ENCODE measurements at regions not wholly inside any gene's neighbourhood (a gene's known extent, or its start where the extent isn't known, plus 50 kb on each side); places are given as distances from the start of the nearest gene placed in this dataset.

DNA sequence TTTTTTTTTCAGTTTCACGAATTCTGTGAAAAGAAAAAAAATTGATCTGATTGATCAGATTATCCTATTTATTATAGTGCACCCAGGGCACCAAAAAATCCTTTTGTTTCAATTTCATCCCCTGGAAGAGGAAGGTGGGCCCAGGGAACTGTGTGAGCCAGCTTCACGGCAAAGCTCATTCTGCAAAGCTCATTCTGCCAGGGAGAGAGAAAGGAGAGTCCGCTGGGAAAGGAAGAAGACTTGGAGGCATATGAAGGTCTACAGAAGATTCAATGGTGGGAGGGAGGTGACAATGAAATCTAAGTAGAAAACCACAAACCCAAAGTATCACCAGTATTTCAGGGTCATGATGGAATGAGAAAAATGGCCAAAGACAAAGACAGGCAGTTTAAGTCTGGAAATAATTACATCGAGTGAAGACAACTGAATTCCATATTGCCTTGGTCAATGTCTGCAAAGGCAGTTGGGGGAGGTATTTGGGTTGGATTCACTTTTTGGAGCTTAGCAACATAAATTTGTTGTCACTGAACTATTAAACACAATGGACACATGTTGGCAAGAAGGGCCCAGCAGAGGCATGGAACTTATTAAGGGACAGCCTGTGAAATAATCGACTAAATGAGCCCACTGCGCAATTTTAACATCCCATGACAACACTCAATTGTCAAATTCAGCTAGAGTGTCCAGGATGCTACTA lies 587.8 kb upstream of the MKI67 start:
- DNase-seq (ENCODE audit: low spot score): no peak

GRCh38 chr10:128714644-128715415 lies 588.6 kb upstream of the MKI67 start:
- DNase-seq (ENCODE audit: low spot score): no peak

DNA sequence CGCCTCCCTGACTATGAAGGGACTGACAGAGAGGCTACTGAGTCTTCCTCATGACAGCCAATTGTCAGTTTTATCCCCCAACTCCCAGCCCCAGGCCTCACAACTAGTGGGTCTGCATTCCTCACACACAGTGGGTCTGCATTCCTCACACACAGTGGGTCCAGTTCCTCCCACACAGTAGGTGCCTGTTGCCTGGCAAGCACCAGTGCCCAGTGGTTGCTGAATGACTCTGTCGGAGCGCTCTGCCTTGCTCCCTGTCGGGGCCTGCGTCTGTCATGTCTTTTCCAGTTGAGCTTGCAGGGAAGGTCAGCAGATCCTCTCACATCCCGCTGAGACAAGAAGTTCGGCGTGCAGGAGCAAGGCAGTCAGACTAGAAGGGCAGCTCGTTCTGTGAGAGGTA lies 590.0 kb upstream of the MKI67 start:
- no peak for DNase-seq (ENCODE audit: low spot score)

GRCh38 chr10:128721963-128722445 lies 595.8 kb upstream of the MKI67 start:
- DNase-seq (ENCODE audit: low spot score): no peak

- no peak for DNase-seq (ENCODE audit: low spot score)
Observed at GRCh38 chr10:128722947-128723346, 596.7 kb upstream of the MKI67 start.

- no peak for DNase-seq (ENCODE audit: low spot score)
Observed at GRCh38 chr10:128723631-128724205, 597.5 kb upstream of the MKI67 start.

GRCh38 chr10:128725531-128725930 lies 599.3 kb upstream of the MKI67 start:
- no peak for DNase-seq (ENCODE audit: low spot score)

DNA sequence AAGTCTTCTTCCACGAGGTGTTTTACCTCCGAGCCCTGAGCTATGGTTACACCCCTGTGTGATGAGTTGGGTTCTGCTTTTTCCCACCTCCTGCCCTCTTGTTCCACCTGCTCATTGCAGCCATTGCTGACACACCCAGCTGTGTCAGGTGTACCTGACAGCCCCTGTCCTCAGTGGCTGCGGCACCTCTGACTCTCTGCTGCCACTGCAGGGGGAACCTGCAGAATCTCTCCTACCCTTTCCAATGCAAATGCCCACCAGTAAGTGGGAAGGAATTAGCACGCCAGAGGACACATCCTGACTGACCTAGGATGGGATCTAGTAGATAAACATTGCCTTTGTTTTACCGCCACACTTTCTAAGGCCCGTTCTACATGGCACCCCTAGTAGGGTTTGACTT lies 600.9 kb upstream of the MKI67 start:
- DNase-seq (ENCODE audit: low spot score): no peak

GRCh38 chr10:128729910-128730420 lies 603.7 kb upstream of the MKI67 start:
- no peak for DNase-seq (ENCODE audit: low spot score)

DNA sequence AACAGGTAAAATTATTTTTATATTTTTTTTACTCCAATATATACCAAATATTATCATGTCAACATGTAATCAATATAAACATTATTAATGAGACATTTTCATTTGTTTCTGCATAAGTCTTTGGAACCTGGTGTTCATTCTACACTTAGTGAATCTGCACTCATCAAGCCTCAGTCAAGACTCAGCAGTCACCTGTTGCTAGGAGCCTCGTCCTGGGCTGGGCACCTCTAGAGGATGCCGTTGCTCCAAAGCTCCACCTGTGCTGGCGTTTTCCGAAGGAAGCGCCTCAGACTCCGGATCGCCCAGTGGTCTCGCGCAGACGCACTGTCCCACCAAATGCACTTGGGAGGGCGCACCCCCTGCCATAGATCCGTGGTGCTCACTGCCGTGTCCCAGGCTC lies 604.7 kb upstream of the MKI67 start:
- no peak for DNase-seq (ENCODE audit: low spot score)

DNA sequence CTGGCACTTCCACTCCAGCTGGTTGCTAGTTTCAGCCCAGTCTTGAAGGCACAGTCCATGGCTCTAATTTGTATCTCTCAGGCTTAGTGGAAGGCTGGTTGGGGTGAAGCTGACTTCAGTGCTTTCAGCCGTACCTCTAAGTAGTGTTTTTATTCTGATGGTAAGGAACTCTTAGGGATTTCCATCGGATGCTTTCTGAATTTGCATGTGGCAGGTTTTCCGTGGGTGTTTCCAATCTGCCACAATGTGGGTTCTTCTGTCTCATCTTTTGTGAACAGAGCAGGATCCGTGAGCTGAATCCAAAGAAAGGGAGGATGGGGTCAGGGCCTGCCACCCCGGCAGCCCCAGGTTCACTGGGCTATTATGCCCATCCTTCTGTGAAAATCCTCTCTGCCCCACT lies 607.9 kb upstream of the MKI67 start:
- DNase-seq (ENCODE audit: low spot score): no peak

GRCh38 chr10:128734734-128735133 lies 608.5 kb upstream of the MKI67 start:
- no peak for DNase-seq (ENCODE audit: low spot score)

- no peak for DNase-seq (ENCODE audit: low spot score)
Observed at GRCh38 chr10:128735996-128736395, 609.8 kb upstream of the MKI67 start.

DNA sequence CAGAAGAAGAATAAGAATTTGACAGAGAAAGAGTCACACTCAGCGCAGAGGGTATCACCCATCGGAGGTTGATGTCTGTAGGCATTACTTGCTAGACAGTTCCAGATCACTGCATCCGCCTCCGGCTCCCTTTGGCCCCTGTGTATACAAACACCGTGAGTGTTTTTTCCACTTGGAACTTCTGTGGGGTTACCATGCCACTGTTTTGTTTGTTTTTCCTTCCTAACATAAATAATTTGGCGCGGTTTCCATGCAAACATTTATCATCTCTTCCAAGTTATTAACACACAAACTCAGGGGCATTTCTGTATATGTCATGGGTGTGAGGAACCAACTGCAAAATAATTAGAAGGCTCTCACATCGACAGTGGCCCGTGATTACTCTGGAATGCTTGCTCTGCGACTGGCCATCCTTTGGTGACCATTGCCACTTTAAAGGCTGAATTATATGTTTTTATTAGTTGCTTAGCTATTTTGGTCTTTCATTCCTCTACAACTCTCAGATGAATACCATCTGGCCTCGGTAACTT lies 612.2 kb upstream of the MKI67 start:
- DNase-seq (ENCODE audit: low spot score): no peak

DNA sequence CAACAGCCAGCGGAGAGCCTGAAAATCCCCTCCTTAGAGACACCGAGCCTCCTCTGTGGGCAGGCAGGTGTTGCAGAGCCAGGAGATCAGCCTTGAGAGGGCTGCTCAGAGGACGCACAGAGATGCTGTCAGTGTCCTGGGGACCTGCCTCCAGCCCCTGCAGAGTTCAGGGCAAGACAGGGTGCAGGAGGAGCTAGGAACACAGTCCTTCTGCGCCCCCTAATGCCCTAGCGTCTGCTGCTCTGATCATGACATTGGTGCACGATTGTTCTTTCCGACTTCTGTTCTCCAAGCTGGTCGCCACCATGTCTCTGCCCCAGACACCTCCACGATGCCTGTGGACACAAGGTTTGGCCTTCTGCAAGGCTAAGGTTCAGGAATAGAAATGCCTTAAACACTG lies 613.7 kb upstream of the MKI67 start:
- DNase-seq (ENCODE audit: low spot score): no peak

DNA sequence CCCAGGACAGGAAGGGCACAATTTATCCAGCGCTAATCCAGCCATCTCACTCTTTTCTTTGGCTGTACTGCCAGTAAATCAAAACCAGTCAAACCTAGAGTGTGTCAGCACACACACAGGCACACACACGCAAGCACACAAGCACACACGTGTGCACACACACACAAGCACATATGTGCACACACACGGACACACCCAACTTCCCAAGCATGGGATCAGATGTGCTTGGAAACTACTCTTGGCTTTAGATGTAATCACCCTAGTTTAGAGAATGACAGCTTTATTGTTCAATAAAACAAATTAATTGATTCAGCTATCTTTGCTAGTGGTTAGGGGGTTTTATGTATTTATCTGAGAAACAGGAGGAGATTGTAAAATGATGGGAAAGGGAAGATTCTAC lies 615.0 kb upstream of the MKI67 start:
- DNase-seq (ENCODE audit: low spot score): no peak

GRCh38 chr10:128741680-128742079 lies 615.5 kb upstream of the MKI67 start:
- DNase-seq (ENCODE audit: low spot score): no peak

DNA sequence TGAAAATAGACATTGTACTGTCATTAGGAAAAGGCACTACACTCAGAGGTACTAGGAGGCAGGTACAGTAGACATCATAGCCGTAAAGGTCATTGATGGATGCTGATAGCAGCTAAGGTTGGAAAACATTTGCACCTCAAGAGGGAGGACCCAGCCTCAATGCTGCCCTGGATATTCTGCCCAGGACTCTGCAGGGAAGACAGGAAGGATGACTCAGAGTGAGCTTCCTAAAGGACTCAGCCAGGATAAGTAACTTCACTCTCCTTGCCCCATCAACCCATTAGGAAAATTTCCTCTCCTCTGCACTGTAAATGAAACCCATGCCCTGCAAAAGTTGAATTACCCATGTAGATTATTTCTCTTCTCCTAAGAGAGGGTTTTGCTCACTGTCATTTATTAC lies 617.9 kb upstream of the MKI67 start:
- no peak for DNase-seq (ENCODE audit: low spot score)

DNA sequence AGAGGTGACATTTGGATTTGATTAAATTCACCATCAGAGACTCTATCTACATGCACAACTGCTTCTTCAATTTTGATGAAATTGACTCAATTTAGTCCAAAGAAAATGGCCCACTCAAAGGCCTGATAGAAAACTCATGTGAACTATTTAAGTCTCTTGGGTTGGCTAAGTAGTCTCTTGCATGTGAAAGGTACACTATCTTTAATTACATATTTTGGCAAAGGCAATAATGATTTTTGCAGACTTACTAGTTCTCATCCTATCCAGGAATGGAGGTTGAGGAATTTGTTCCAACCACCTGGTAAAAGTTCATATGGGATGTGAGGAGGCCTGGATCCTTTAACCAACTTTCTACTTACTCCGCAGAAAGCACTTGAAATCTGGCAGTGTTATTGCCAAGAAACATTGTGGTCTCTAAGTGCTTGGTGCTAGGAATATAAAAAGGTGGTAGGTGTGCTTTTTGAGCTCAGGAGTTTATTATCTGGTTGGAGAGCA lies 618.6 kb upstream of the MKI67 start:
- DNase-seq (ENCODE audit: low spot score): no peak

DNA sequence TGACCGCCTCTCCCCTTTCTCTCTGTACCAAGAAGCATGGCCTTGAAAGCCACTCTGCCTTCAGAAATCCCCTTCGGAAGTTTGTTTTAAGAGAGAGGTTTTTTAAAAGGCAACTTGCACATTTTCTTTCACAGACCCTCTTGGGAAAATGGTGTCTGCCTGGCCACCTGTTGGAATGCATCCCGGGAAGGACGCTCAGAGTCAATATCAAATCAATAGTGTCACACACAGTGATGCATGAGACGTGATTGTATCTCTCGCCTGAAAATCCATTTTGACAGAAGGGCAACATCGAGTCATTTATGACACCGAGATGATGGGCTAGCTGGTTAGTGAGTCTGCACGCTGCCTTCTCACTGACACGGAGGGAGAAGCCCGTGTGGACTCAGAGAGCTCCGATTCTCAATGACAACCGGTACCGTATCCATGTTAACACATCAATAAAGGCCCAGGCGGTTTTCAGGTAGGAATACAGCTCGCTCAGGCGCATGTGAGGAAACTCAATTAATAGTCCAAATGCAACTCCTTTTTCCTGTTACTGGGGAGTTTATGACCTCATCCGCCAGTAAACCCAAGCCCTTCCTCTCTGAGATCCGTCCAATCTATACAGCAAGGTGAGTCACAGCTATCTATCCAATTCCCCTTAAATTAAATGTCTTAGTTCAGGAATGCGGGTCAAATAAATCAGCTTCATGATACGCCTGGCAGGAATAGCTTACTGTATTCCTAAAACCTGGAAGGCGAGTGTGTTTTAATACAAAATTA lies 621.5 kb upstream of the MKI67 start:
- DNase-seq (ENCODE audit: low spot score): no peak

GRCh38 chr10:128751284-128751683 lies 625.1 kb upstream of the MKI67 start:
- peak; percentile 5 for DNase-seq (ENCODE audit: low spot score)

- DNase-seq (ENCODE audit: low spot score): no peak
Observed at GRCh38 chr10:128751851-128752250, 625.6 kb upstream of the MKI67 start.

Measured in cerebellar cortex (tissue), 1 donor.